Glomerular visceral epithelial cell (primary cell): ENCODE measurements at regions not wholly inside any gene's neighbourhood (a gene's known extent, or its start where the extent isn't known, plus 50 kb on each side); places are given as distances from the start of the nearest gene placed in this dataset.

Source experiments
- DNase-seq: peaks from one replicate; pipeline ENCODE4 v3.0.0-alpha.2; 2016; ENCODE audit errors: extremely low spot score

GRCh38 chr4:67122029-67122428 lies 423.3 kb downstream of the CENPC start:
- peak; percentile 27 for DNase-seq

- no peak for DNase-seq
These were observed 424.9 kb downstream of the CENPC start for GRCh38 chr4:67120369-67120768.

GRCh38 chr4:67109276-67109675 lies 436.0 kb downstream of the CENPC start:
- DNase-seq, result no peak

GRCh38 chr4:67106861-67107460 lies 438.3 kb downstream of the CENPC start:
- DNase-seq, result no peak

- DNase-seq, result no peak
These were observed 441.2 kb downstream of the CENPC start for GRCh38 chr4:67104145-67104544.

GRCh38 chr4:67103001-67103747 lies 442.1 kb downstream of the CENPC start:
- DNase-seq, result no peak

GRCh38 chr4:67101612-67102011 lies 443.7 kb downstream of the CENPC start:
- DNase-seq, result no peak

GRCh38 chr4:67092351-67092750 lies 453.0 kb downstream of the CENPC start:
- DNase-seq, result no peak

- no peak for DNase-seq
These were observed 453.6 kb downstream of the CENPC start for GRCh38 chr4:67091673-67092072.

- peak; percentile 13 for DNase-seq
These were observed 457.4 kb downstream of the CENPC start for GRCh38 chr4:67087897-67088296.

GRCh38 chr4:67084783-67085182 lies 460.5 kb downstream of the CENPC start:
- no peak for DNase-seq

GRCh38 chr4:67083496-67083895 lies 461.8 kb downstream of the CENPC start:
- DNase-seq, result no peak

- DNase-seq, result no peak
These were observed 462.6 kb downstream of the CENPC start for GRCh38 chr4:67082746-67083145.

- DNase-seq, result no peak
These were observed 465.2 kb downstream of the CENPC start for GRCh38 chr4:67080046-67080557.

- DNase-seq, result no peak
These were observed 473.7 kb downstream of the CENPC start for GRCh38 chr4:67071641-67072040.

- DNase-seq, result no peak
These were observed 490.0 kb downstream of the CENPC start for GRCh38 chr4:67055319-67055718.

GRCh38 chr4:67054896-67055295 lies 490.4 kb downstream of the CENPC start:
- no peak for DNase-seq

- no peak for DNase-seq
These were observed 492.3 kb downstream of the CENPC start for GRCh38 chr4:67052814-67053675.

GRCh38 chr4:67051000-67051789 lies 494.1 kb downstream of the CENPC start:
- no peak for DNase-seq

GRCh38 chr4:67049446-67049845 lies 495.9 kb downstream of the CENPC start:
- DNase-seq, result no peak

GRCh38 chr4:67048530-67048929 lies 496.8 kb downstream of the CENPC start:
- no peak for DNase-seq

GRCh38 chr4:67040315-67040714 lies 505.0 kb downstream of the CENPC start:
- no peak for DNase-seq
